ENCODE measurements at regions not wholly inside any gene's neighbourhood (a gene's known extent, or its start where the extent isn't known, plus 50 kb on each side); places are given as distances from the start of the nearest gene placed in this dataset.

DNA sequence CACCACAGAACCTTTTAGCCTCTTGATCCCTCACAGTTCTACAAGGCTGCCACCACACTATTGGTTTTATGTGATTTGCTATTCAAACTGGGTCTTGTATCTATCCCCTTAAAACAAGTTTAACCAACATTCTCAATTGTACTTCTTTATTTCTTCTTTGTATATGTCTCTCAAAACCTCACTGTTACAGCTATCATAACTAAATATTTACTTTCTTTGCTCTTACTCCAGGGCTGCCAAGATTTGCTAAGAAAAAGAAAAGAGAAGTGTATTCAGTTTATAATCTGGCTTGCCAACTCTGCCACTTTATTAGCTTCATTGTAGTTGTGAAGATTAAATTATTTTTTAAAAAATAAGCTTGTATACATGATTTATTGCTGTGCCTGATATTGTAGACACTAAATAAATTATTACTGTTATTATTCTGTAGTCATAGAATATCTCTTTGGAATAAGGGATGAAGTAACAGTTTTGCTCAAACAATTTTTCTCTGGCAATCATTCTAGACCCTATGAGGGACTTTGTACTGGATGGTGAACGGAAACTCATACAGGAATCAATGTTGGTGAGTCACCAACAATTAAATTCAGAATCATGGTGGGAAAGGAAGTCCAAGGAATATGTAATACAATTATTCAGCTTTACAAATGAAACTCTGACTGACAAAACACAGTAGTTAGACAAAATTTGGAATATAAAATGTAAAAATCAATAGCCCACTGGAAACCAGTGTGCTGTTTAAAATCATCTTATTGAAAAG lies 127.1 kb upstream of the DCAF8L1 start:
- DNase-seq (no peak), ATAC-seq (no peak)
- Mint-ChIP-seq H3K9me3 (no peaks in the 10 kb centered on the region), H3K4me1 (ENCODE audit: low read depth) (no peaks in the 10 kb centered on the region), H3K4me3 (no peak overlapping the region), H3K36me3 (ENCODE audit: low read depth) (no peaks in the 10 kb centered on the region), H3K27ac (no peak overlapping the region), H3K27me3 (no peaks in the 10 kb centered on the region)
- intact Hi-C loops (cut with micrococcal nuclease) = no loop called here
- ChIA-PET POLR2A (no interaction called here), CTCF (no interaction called here)
- TF ChIP-seq, protein P1, sequence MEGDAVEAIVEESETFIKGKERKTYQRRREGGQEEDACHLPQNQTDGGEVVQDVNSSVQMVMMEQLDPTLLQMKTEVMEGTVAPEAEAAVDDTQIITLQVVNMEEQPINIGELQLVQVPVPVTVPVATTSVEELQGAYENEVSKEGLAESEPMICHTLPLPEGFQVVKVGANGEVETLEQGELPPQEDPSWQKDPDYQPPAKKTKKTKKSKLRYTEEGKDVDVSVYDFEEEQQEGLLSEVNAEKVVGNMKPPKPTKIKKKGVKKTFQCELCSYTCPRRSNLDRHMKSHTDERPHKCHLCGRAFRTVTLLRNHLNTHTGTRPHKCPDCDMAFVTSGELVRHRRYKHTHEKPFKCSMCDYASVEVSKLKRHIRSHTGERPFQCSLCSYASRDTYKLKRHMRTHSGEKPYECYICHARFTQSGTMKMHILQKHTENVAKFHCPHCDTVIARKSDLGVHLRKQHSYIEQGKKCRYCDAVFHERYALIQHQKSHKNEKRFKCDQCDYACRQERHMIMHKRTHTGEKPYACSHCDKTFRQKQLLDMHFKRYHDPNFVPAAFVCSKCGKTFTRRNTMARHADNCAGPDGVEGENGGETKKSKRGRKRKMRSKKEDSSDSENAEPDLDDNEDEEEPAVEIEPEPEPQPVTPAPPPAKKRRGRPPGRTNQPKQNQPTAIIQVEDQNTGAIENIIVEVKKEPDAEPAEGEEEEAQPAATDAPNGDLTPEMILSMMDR (IDR thresholded peaks at IDR 0.05) = no peak

DNA sequence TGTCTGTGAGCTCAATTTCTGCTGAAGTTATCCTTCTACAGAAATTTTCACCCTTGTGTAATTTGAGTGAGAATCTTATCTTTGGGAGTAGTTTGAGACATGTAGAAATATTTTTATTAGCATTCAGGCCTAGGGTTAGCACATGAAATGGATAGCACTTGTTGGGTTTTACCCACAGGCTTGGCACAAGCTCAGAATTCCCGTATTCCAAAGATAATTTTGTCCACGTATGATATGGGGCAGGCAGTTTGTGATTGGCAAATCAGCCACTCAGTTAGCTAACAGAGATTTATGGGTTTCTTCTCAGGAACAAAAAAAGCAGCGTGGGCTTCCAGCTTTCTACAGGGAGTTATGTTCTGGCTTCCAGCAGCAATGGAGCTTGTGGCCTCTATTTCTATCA lies 117.9 kb upstream of the DCAF8L1 start:
- no peak overlapping the region for H3K27ac Mint-ChIP-seq
- no peaks in the 10 kb centered on the region for H3K27me3 Mint-ChIP-seq
- POLR2A ChIA-PET = no interaction called here
- intact Hi-C loops (cut with micrococcal nuclease) = no loop called here
- H3K4me1 Mint-ChIP-seq (ENCODE audit: low read depth) = no peaks in the 10 kb centered on the region
- CTCF ChIA-PET = no interaction called here
- no peaks in the 10 kb centered on the region for H3K36me3 Mint-ChIP-seq (ENCODE audit: low read depth)
- no peak overlapping the region for H3K4me3 Mint-ChIP-seq
- no peak for DNase-seq
- no peaks in the 10 kb centered on the region for H3K9me3 Mint-ChIP-seq
- TF ChIP-seq, protein P1 (IDR thresholded peaks at IDR 0.05) = no peak
- no peak for ATAC-seq

DNA sequence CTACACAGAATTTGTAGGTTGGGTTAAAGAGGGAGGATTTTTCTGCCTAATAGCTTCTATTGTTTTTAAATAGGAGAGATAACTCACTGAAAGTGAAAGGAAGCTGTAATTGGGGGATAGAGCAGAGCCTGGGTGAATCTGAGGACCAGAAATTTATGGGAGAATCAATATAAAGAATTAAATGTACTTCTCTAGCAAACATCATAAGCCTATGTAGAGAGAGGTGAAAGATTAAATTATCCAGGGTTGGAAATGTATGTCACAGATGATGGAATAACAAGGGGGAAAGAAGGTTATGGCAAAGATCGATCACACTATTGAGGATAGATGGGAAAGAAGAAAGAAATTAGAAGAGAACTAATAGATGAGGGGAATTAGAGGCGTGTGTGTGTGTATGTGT lies 104.4 kb upstream of the DCAF8L1 start:
- no peaks in the 10 kb centered on the region for H3K27me3 Mint-ChIP-seq

DNA sequence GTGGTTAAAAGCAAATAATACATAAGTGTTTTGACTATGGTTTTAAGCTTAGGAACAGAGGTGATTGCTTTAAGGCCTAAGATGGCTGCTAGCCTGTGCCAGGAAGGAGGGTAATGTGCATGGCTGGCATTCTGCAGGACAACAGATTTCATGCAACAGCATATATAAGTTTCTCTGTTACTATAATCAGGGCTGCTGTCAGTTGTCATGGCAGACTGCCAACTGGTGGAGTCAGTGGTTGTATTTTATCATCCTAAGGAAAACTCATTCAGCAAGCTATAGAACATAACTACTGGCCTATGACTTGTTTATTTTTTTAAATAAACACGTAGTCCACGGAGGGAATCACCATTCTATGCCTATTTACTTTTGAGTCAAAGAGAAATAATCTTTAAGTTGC lies 77.7 kb upstream of the DCAF8L1 start:
- CTCF ChIA-PET = no interaction called here
- no peak for ATAC-seq
- Mint-ChIP-seq H3K4me3 (no peak overlapping the region), H3K27me3 (no peaks in the 10 kb centered on the region), H3K9me3 (peaks cover 2% of the 10 kb centered on the region), H3K4me1 (ENCODE audit: low read depth) (no peaks in the 10 kb centered on the region), H3K36me3 (ENCODE audit: low read depth) (no peaks in the 10 kb centered on the region), H3K27ac (no peak overlapping the region)
- intact Hi-C loops (cut with micrococcal nuclease) = no loop called here
- TF ChIP-seq, protein P1 (IDR thresholded peaks at IDR 0.05) = no peak
- POLR2A ChIA-PET = no interaction called here
- no peak for DNase-seq

More for the DNA sequence above, 104.4 kb upstream of the DCAF8L1 start:
- ATAC-seq = no peak
- H3K9me3 Mint-ChIP-seq = peaks cover 5% of the 10 kb centered on the region
- CTCF ChIA-PET = no interaction called here
- TF ChIP-seq, protein P1 (IDR thresholded peaks at IDR 0.05) = no peak
- no peaks in the 10 kb centered on the region for H3K4me1 Mint-ChIP-seq (ENCODE audit: low read depth)
- POLR2A ChIA-PET = no interaction called here
- no peak overlapping the region for H3K27ac Mint-ChIP-seq
- intact Hi-C loops (cut with micrococcal nuclease) = no loop called here
- DNase-seq = no peak
- H3K36me3 Mint-ChIP-seq (ENCODE audit: low read depth) = no peaks in the 10 kb centered on the region
- no peak overlapping the region for H3K4me3 Mint-ChIP-seq

DNA sequence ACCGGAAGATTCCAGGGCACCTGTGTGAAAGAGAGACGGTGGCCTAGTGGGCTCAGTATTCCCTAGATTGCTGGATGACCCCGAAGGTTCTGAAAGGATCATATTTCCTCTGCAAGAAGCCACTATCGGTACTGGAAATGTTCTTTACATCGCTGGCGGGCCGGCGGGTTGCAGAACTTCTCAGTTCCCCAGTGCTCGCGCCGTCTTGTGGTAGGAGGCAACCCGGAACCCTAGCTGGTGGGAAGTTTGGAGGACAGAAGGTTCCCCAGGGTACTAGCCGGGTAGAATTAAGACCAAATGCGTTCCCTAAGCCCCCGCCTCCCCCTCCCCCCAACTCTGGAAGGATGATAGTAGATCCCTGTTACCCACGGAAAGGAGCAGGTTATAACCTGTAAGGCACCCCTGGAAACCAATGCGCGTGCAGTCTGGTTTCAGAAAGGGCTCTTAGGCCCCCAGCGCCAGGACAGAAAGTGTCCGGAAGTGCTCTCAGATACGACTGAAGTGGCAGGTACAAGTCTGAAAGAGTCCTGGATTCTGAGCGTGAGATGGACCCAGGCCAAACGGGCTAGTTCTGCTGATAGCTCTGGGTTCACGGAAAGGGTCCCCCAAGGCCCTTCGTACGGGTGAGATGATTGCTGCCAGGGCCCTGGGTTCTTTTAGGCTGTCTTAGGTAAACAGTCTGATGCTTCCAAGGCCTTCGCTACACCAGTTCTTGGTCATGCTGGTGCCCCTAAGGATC lies 61.7 kb upstream of the DCAF8L1 start:
- no peak for DNase-seq
- Mint-ChIP-seq H3K27ac (no peak overlapping the region), H3K9me3 (no peaks in the 10 kb centered on the region), H3K27me3 (no peaks in the 10 kb centered on the region), H3K36me3 (ENCODE audit: low read depth) (no peaks in the 10 kb centered on the region), H3K4me1 (ENCODE audit: low read depth) (no peaks in the 10 kb centered on the region), H3K4me3 (no peak overlapping the region)
- no peak for ATAC-seq
- ChIA-PET POLR2A (no interaction called here), CTCF (no interaction called here)
- intact Hi-C loops (cut with micrococcal nuclease) = no loop called here
- TF ChIP-seq, protein P1 (IDR thresholded peaks at IDR 0.05) = no peak

All from activated CD8-positive, alpha-beta T cell treated with anti-CD3 and anti-CD28 coated beads for 36 hours (primary cell).